ENCODE measurements at regions not wholly inside any gene's neighbourhood (a gene's known extent, or its start where the extent isn't known, plus 50 kb on each side); places are given as distances from the start of the nearest gene placed in this dataset.

- Mint-ChIP-seq H3K27me3 (peaks cover 54% of the 10 kb centered on the region), H3K4me1 (ENCODE audit: unreplicated experiment) (no peaks in the 10 kb centered on the region), H3K36me3 (no peaks in the 10 kb centered on the region), H3K9me3 (no peaks in the 10 kb centered on the region), H3K27ac (no peak overlapping the region), H3K4me3 (no peak overlapping the region)
- no peak for TF ChIP-seq CTCF (conservative IDR thresholded peaks at IDR 0.05)
- no peak for DNase-seq (ENCODE audit: extremely low spot score, unreplicated experiment)
Observed at GRCh38 chr16:5461574-5461973, 364.0 kb upstream of the EEF2KMT start.

GRCh38 chr16:5461141-5461540, 363.5 kb upstream of the EEF2KMT start:
- H3K4me1 Mint-ChIP-seq (ENCODE audit: unreplicated experiment): no peaks in the 10 kb centered on the region

GRCh38 chr16:5460701-5461100, 363.1 kb upstream of the EEF2KMT start:
- H3K27ac Mint-ChIP-seq: no peak overlapping the region
- H3K4me1 Mint-ChIP-seq (ENCODE audit: unreplicated experiment): no peaks in the 10 kb centered on the region
- no peak for DNase-seq (ENCODE audit: extremely low spot score, unreplicated experiment)

More at GRCh38 chr16:5461141-5461540, 363.5 kb upstream of the EEF2KMT start:
- Mint-ChIP-seq H3K9me3 (no peaks in the 10 kb centered on the region), H3K36me3 (no peaks in the 10 kb centered on the region), H3K27ac (no peak overlapping the region), H3K4me3 (no peak overlapping the region), H3K27me3 (peaks cover 57% of the 10 kb centered on the region)
- DNase-seq (ENCODE audit: extremely low spot score, unreplicated experiment): no peak
- TF ChIP-seq CTCF (conservative IDR thresholded peaks at IDR 0.05): no peak

GRCh38 chr16:5459863-5460262, 362.3 kb upstream of the EEF2KMT start:
- Mint-ChIP-seq H3K27me3 (peaks cover 48% of the 10 kb centered on the region), H3K9me3 (no peaks in the 10 kb centered on the region), H3K4me1 (ENCODE audit: unreplicated experiment) (no peaks in the 10 kb centered on the region), H3K27ac (no peak overlapping the region), H3K36me3 (no peaks in the 10 kb centered on the region), H3K4me3 (no peak overlapping the region)
- DNase-seq (ENCODE audit: extremely low spot score, unreplicated experiment): no peak
- TF ChIP-seq CTCF (conservative IDR thresholded peaks at IDR 0.05): no peak

More at GRCh38 chr16:5460701-5461100, 363.1 kb upstream of the EEF2KMT start:
- Mint-ChIP-seq H3K27me3 (peaks cover 52% of the 10 kb centered on the region), H3K4me3 (no peak overlapping the region), H3K9me3 (no peaks in the 10 kb centered on the region), H3K36me3 (no peaks in the 10 kb centered on the region)
- no peak for TF ChIP-seq CTCF (conservative IDR thresholded peaks at IDR 0.05)

- no peaks in the 10 kb centered on the region for H3K9me3 Mint-ChIP-seq
- no peak overlapping the region for H3K4me3 Mint-ChIP-seq
- no peak for DNase-seq (ENCODE audit: extremely low spot score, unreplicated experiment)
- H3K27me3 Mint-ChIP-seq: peaks cover 56% of the 10 kb centered on the region
- no peaks in the 10 kb centered on the region for H3K36me3 Mint-ChIP-seq
- no peak overlapping the region for H3K27ac Mint-ChIP-seq
- peaks cover 3% of the 10 kb centered on the region for H3K4me1 Mint-ChIP-seq (ENCODE audit: unreplicated experiment)
- no peak for TF ChIP-seq CTCF (conservative IDR thresholded peaks at IDR 0.05)
Observed at GRCh38 chr16:5455110-5455509, 357.5 kb upstream of the EEF2KMT start.

GRCh38 chr16:5454349-5454748, 356.8 kb upstream of the EEF2KMT start:
- no peak for DNase-seq (ENCODE audit: extremely low spot score, unreplicated experiment)
- H3K4me3 Mint-ChIP-seq: no peak overlapping the region
- H3K27me3 Mint-ChIP-seq: peaks cover 56% of the 10 kb centered on the region
- no peak overlapping the region for H3K27ac Mint-ChIP-seq
- peaks cover 4% of the 10 kb centered on the region for H3K4me1 Mint-ChIP-seq (ENCODE audit: unreplicated experiment)
- H3K9me3 Mint-ChIP-seq: no peaks in the 10 kb centered on the region
- H3K36me3 Mint-ChIP-seq: no peaks in the 10 kb centered on the region
- TF ChIP-seq CTCF (conservative IDR thresholded peaks at IDR 0.05): no peak
